Chondrocyte (in vitro differentiated cells): ENCODE measurements at regions not wholly inside any gene's neighbourhood (a gene's known extent, or its start where the extent isn't known, plus 50 kb on each side); places are given as distances from the start of the nearest gene placed in this dataset.

Experiments
- DNase-seq: peaks from one replicate; pipeline ENCODE4 v3.0.0; 2021; ENCODE audit warnings: mixed read lengths, low spot score
- H3K27ac Mint-ChIP-seq: one replicate; pipeline ENCODE4 v1.8.0; 2021; ENCODE audit warnings: mild to moderate bottlenecking, moderate library complexity, mixed read lengths; ENCODE audit not compliant: unreplicated experiment
- H3K27me3 Mint-ChIP-seq: 2 replicates; pipeline ENCODE4 v1.8.0; 2021; ENCODE audit warnings: low read depth, mixed read lengths
- H3K36me3 Mint-ChIP-seq: 2 replicates; pipeline ENCODE4 v1.8.0; 2021; ENCODE audit warnings: low read depth, mixed read lengths
- H3K4me1 Mint-ChIP-seq: 2 replicates; pipeline ENCODE4 v1.8.0; 2021; ENCODE audit warnings: low read depth, mild to moderate bottlenecking, mixed read lengths
- H3K4me3 Mint-ChIP-seq: one replicate; pipeline ENCODE4 v1.8.0; 2021; ENCODE audit warnings: mild to moderate bottlenecking, moderate library complexity, mixed read lengths; ENCODE audit not compliant: unreplicated experiment
- H3K9me3 Mint-ChIP-seq: 2 replicates; pipeline ENCODE4 v1.8.0; 2021; ENCODE audit warnings: low read depth, mixed read lengths
- CTCF ChIP-seq: fragments of 200-600 bp; sonication (generic); IDR thresholded peaks from 2 replicates; pipeline ENCODE4 v1.5.0; 2021; ENCODE audit warnings: antibody characterized with exemption, mild to moderate bottlenecking, moderate library complexity

- DNase-seq = no peak
- H3K36me3 Mint-ChIP-seq = peaks cover 3% of the 10 kb centered on the region
- H3K27ac Mint-ChIP-seq = no peak overlapping the region
- no peak for TF ChIP-seq CTCF
- H3K9me3 Mint-ChIP-seq = no peaks in the 10 kb centered on the region
- H3K4me3 Mint-ChIP-seq = no peak overlapping the region
- H3K4me1 Mint-ChIP-seq = peaks cover 10% of the 10 kb centered on the region
- H3K27me3 Mint-ChIP-seq = peaks cover 13% of the 10 kb centered on the region
Measured at GRCh38 chr16:31698901-31699300, 171.2 kb downstream of the AHSP start.

- H3K9me3 Mint-ChIP-seq = no peaks in the 10 kb centered on the region
- H3K27me3 Mint-ChIP-seq = peaks cover 13% of the 10 kb centered on the region
- H3K4me1 Mint-ChIP-seq = peaks cover 10% of the 10 kb centered on the region
- no peak for DNase-seq
- H3K36me3 Mint-ChIP-seq = peaks cover 6% of the 10 kb centered on the region
- TF ChIP-seq CTCF = no peak
- peak overlapping the region; percentile 9 for H3K4me3 Mint-ChIP-seq
- H3K27ac Mint-ChIP-seq = no peak overlapping the region
Measured at GRCh38 chr16:31699601-31700000, 171.9 kb downstream of the AHSP start.

- Mint-ChIP-seq H3K36me3 (peaks cover 6% of the 10 kb centered on the region), H3K27me3 (peaks cover 13% of the 10 kb centered on the region), H3K27ac (no peak overlapping the region), H3K4me1 (peaks cover 10% of the 10 kb centered on the region), H3K9me3 (no peaks in the 10 kb centered on the region), H3K4me3 (peak overlapping the region; percentile 85)
- no peak for TF ChIP-seq CTCF
- DNase-seq = no peak
Measured at GRCh38 chr16:31700200-31700529, 172.5 kb downstream of the AHSP start.

- peak overlapping the region; percentile 85 for H3K4me3 Mint-ChIP-seq
- peaks cover 13% of the 10 kb centered on the region for H3K27me3 Mint-ChIP-seq
- peak; percentile 59 for TF ChIP-seq CTCF
- no peak for DNase-seq
- peaks cover 10% of the 10 kb centered on the region for H3K4me1 Mint-ChIP-seq
- no peak overlapping the region for H3K27ac Mint-ChIP-seq
- no peaks in the 10 kb centered on the region for H3K9me3 Mint-ChIP-seq
- peaks cover 6% of the 10 kb centered on the region for H3K36me3 Mint-ChIP-seq
Measured at GRCh38 chr16:31700530-31701388, 172.8 kb upstream of the ZNF267 start.

GRCh38 chr16:31701734-31702133 lies 171.9 kb upstream of the ZNF267 start:
- H3K27me3 Mint-ChIP-seq = peaks cover 13% of the 10 kb centered on the region
- no peaks in the 10 kb centered on the region for H3K9me3 Mint-ChIP-seq
- peaks cover 6% of the 10 kb centered on the region for H3K36me3 Mint-ChIP-seq
- H3K27ac Mint-ChIP-seq = no peak overlapping the region
- no peak for DNase-seq
- H3K4me1 Mint-ChIP-seq = peaks cover 10% of the 10 kb centered on the region
- peak overlapping the region; percentile 85 for H3K4me3 Mint-ChIP-seq
- TF ChIP-seq CTCF = no peak
